DND-41 (cell line): ENCODE measurements at regions not wholly inside any gene's neighbourhood (a gene's known extent, or its start where the extent isn't known, plus 50 kb on each side); places are given as distances from the start of the nearest gene placed in this dataset.

ENCODE experiments used
- ATAC-seq: fragments of 200-7000 bp; cut with Tn5 transposase; 3 replicates; pipeline ENCODE4 v1.9.1; 2021; ENCODE audit warnings: low read depth; ENCODE audit not compliant: insufficient read depth
- DNase-seq: peaks from one replicate; pipeline ENCODE4 v3.0.0-alpha.2; 2020
- H2AFZ ChIP-seq: 2 replicates; pipeline ENCODE4 v1.6.0; 2012; ENCODE audit warnings: low read depth, low read length
- H3K27ac ChIP-seq: 2 replicates; pipeline ENCODE4 v1.5.1; 2012; ENCODE audit warnings: low read length, inconsistent platforms
- H3K27me3 ChIP-seq: fragments of 200-600 bp; sonication (generic); 2 replicates; pipeline ENCODE4 v1.6.0; 2012; ENCODE audit warnings: low read length, mild to moderate bottlenecking, inconsistent platforms; ENCODE audit not compliant: insufficient read depth, poor library complexity
- H3K36me3 ChIP-seq: 2 replicates; pipeline ENCODE4 v1.5.1; 2012; ENCODE audit warnings: low read length, inconsistent platforms; ENCODE audit not compliant: insufficient read depth
- H3K4me1 ChIP-seq: 2 replicates; pipeline ENCODE4 v1.5.1; 2012; ENCODE audit warnings: mild to moderate bottlenecking, low read length; ENCODE audit not compliant: insufficient read depth
- H3K4me2 ChIP-seq: 2 replicates; pipeline ENCODE4 v1.6.0; 2012; ENCODE audit warnings: mild to moderate bottlenecking, moderate library complexity, low read length, inconsistent platforms; ENCODE audit not compliant: insufficient read depth
- H3K4me3 ChIP-seq, 2 experiments: fragments of 200-600 bp in 1 of 2; shearing (Covaris generic) in 1 of 2; 2 replicates each; pipeline ENCODE4 v1.5.1; 2012 to 2016; ENCODE audit warnings: inconsistent platforms in 2 of 2, low read length in 2 of 2, mild to moderate bottlenecking in 2 of 2, low read depth in 1 of 2, moderate library complexity in 1 of 2
- H3K79me2 ChIP-seq: 2 replicates; pipeline ENCODE4 v1.6.0; 2012; ENCODE audit warnings: low read length, inconsistent platforms; ENCODE audit not compliant: insufficient read depth
- H3K9ac ChIP-seq: 2 replicates; pipeline ENCODE4 v1.6.0; 2012; ENCODE audit warnings: low read depth, mild to moderate bottlenecking, inconsistent platforms, low read length, moderate library complexity
- H3K9me3 ChIP-seq: 2 replicates; pipeline ENCODE4 v1.5.1; 2012; ENCODE audit warnings: low read length, moderate library complexity, mild to moderate bottlenecking, inconsistent platforms; ENCODE audit not compliant: insufficient read depth, severe bottlenecking
- H4K20me1 ChIP-seq: 2 replicates; pipeline ENCODE4 v1.6.0; 2012; ENCODE audit warnings: low read length; ENCODE audit not compliant: insufficient read depth
- CTCF ChIP-seq: IDR thresholded peaks from 2 replicates; pipeline ENCODE4 v1.5.1; 2012; ENCODE audit warnings: borderline replicate concordance, low read length, moderate library complexity, mild to moderate bottlenecking; ENCODE audit not compliant: poor library complexity, severe bottlenecking; ENCODE audit errors: extremely low read depth
- EZH2 ChIP-seq: IDR thresholded peaks from 3 replicates; pipeline ENCODE4 v1.6.1; 2012; ENCODE audit warnings: borderline replicate concordance, low read depth, mild to moderate bottlenecking, moderate library complexity, low read length, inconsistent platforms; ENCODE audit not compliant: severe bottlenecking

GRCh38 chr10:130854151-130854550 lies 457.4 kb downstream of the TCERG1L start:
- Histone ChIP-seq H3K27ac (no peak overlapping the region), H3K9ac (no peak overlapping the region), H2AFZ (no peak overlapping the region), H3K4me2 (no peak overlapping the region), H3K27me3 (no peaks in the 10 kb centered on the region), H3K79me2 (no peaks in the 10 kb centered on the region), H3K4me3 (no peak overlapping the region), H3K4me1 (no peaks in the 10 kb centered on the region), H4K20me1 (no peaks in the 10 kb centered on the region), H3K9me3 (peaks cover 5% of the 10 kb centered on the region), H3K36me3 (no peaks in the 10 kb centered on the region)
- TF ChIP-seq CTCF: no peak
- no peak for TF ChIP-seq EZH2
- no peak for DNase-seq
- ATAC-seq: no peak

GRCh38 chr10:130857631-130858295 lies 453.8 kb downstream of the TCERG1L start:
- no peaks in the 10 kb centered on the region for H3K36me3 ChIP-seq
- DNase-seq (no peak), ATAC-seq (no peak)
- H3K4me2 ChIP-seq: no peak overlapping the region
- no peak for TF ChIP-seq CTCF
- TF ChIP-seq EZH2: no peak
- H4K20me1 ChIP-seq: no peaks in the 10 kb centered on the region
- no peaks in the 10 kb centered on the region for H3K4me1 ChIP-seq
- peaks cover 5% of the 10 kb centered on the region for H3K9me3 ChIP-seq
- H3K79me2 ChIP-seq: no peaks in the 10 kb centered on the region
- no peak overlapping the region for H3K27ac ChIP-seq
- no peak overlapping the region for H2AFZ ChIP-seq
- H3K27me3 ChIP-seq: no peaks in the 10 kb centered on the region
- H3K9ac ChIP-seq: no peak overlapping the region
- H3K4me3 ChIP-seq: no peak overlapping the region

- Histone ChIP-seq H3K9me3 (peaks cover 5% of the 10 kb centered on the region), H4K20me1 (no peaks in the 10 kb centered on the region), H3K4me2 (no peak overlapping the region), H3K9ac (no peak overlapping the region), H3K4me1 (no peaks in the 10 kb centered on the region), H3K27ac (no peak overlapping the region), H3K36me3 (no peaks in the 10 kb centered on the region), H2AFZ (no peak overlapping the region), H3K27me3 (no peaks in the 10 kb centered on the region), H3K79me2 (no peaks in the 10 kb centered on the region), H3K4me3 (no peak overlapping the region)
- TF ChIP-seq CTCF (no peak), EZH2 (no peak)
- DNase-seq (no peak), ATAC-seq (no peak)
These were observed 452.9 kb downstream of the TCERG1L start for GRCh38 chr10:130858626-130859025.

DNA sequence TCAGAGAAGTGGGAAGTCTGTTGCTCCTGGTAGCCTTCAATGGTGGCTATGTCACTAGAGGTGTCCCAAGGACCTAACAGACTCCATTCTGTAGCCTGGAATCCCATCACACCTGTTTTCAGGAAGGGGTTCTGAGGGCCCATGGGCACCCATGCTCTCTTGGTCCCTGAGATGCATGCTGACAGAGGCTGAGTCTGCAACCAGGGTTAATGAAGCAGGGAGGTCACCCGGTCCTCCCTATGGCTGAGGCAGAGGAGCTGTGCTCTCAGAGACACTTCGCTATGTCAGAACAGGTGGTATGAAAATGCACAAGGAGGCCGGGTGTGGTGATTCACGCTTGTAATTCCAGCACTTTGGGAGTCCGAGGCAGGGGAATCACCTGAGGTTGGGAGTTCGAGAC lies 452.1 kb downstream of the TCERG1L start:
- ATAC-seq (no peak), DNase-seq (no peak)
- no peak for TF ChIP-seq EZH2
- TF ChIP-seq CTCF: no peak
- H4K20me1 ChIP-seq: no peaks in the 10 kb centered on the region
- H3K27ac ChIP-seq: no peak overlapping the region
- H3K4me2 ChIP-seq: no peak overlapping the region
- H3K9me3 ChIP-seq: peaks cover 3% of the 10 kb centered on the region
- H3K9ac ChIP-seq: no peak overlapping the region
- no peak overlapping the region for H2AFZ ChIP-seq
- no peaks in the 10 kb centered on the region for H3K79me2 ChIP-seq
- H3K4me3 ChIP-seq: no peak overlapping the region
- H3K36me3 ChIP-seq: no peaks in the 10 kb centered on the region
- no peaks in the 10 kb centered on the region for H3K27me3 ChIP-seq
- H3K4me1 ChIP-seq: no peaks in the 10 kb centered on the region
